LNCaP clone FGC (cell line): ENCODE measurements at regions not wholly inside any gene's neighbourhood (a gene's known extent, or its start where the extent isn't known, plus 50 kb on each side); places are given as distances from the start of the nearest gene placed in this dataset.

ENCODE experiments used
- DNase-seq: peaks from one replicate; pipeline ENCODE4 v3.0.0-alpha.2; 2011; ENCODE audit warnings: low read depth
- H3K4me3 ChIP-seq: 2 replicates; pipeline ENCODE4 v1.5.1; 2011; ENCODE audit warnings: mild to moderate bottlenecking, low read depth, low read length, control low read depth
- TF ChIP-seq, protein P1 (sequence below): IDR thresholded peaks from 2 replicates; pipeline ENCODE4 v1.5.1; 2012; ENCODE audit warnings: mild to moderate bottlenecking; ENCODE audit not compliant: control insufficient read depth, insufficient read depth; ENCODE audit errors: extremely low read depth

DNA sequence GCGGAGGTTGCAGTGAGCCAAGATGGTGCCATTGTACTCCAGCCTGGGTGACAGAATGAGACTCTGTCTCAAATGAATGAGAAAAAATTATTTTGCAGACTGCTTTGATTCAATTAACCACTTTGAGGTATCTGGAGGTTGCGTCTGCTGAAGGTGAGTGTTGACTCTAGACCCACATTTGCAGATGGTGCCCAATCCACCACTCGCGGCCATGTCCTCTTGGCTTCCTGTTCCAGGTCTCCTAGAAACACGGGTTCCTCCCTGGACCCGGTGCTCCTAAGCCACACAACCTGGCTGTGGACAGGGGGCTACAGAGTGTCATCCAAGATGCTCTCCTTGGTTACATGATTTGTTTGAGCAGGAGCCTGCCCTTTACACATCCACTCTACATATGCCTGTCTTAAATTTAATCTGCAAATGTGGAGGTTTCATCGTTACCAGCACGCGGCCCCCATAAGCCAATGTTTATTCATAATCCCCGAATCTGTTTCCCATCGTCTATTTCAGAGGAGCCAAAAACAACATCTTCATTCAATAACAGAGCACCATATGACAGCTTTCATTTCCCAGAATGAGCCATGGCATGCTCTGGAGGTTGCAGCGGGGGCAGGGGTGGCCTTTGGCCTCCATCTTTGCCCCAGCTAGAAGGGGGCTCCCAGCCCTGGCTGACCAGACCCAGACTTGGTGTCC, 377.2 kb downstream of the CTTN start:
- TF ChIP-seq, protein P1, sequence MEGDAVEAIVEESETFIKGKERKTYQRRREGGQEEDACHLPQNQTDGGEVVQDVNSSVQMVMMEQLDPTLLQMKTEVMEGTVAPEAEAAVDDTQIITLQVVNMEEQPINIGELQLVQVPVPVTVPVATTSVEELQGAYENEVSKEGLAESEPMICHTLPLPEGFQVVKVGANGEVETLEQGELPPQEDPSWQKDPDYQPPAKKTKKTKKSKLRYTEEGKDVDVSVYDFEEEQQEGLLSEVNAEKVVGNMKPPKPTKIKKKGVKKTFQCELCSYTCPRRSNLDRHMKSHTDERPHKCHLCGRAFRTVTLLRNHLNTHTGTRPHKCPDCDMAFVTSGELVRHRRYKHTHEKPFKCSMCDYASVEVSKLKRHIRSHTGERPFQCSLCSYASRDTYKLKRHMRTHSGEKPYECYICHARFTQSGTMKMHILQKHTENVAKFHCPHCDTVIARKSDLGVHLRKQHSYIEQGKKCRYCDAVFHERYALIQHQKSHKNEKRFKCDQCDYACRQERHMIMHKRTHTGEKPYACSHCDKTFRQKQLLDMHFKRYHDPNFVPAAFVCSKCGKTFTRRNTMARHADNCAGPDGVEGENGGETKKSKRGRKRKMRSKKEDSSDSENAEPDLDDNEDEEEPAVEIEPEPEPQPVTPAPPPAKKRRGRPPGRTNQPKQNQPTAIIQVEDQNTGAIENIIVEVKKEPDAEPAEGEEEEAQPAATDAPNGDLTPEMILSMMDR, result no peak
- no peak overlapping the region for H3K4me3 ChIP-seq
- no peak for DNase-seq

DNA sequence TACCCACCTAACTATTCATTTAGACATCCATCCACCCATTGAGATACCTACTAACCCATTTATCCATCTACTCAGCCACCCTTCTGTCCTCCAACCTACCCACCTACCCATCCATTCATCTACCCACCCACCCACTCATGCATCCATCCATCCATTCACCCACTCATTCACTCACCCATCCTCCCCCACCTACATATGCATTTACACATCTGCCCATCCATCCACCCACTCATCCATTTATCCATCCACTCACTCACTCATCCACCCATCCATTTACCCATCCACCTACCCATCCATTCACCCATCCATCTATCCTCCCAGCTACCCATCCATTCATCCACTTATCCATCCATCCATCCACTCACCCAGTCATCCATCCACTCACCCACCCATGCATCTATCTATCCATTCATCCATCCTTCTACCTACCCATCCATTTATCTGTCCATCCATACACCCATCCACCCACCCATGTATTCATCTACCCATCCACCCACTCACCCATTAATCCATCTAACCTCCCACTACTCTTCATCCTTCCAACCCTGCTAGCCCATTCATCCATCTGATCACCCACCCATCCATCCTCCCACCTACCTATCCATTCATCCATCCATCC, 378.7 kb downstream of the CTTN start:
- TF ChIP-seq, protein P1, result no peak
- DNase-seq, result no peak
- H3K4me3 ChIP-seq, result no peak overlapping the region

DNA sequence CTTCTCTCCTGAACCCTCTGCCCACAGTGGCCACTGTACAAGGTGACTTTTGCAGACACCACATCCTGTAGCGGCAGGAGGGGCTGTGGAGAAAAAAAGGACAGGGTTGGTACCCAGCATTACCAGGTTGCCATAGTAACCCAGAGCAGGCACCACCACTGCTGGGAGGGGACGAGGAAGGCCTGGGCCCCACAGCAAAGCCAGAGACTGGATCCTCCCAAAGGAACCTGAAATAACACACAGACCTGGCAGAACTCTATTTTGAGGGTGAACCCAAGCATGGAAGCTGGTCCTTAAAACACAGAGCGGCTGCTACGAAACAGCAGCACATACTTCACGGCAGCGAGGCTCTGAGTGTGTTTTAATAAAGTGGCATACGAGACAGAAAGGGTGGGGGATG, 380.6 kb downstream of the CTTN start:
- TF ChIP-seq, protein P1, result no peak
- H3K4me3 ChIP-seq, result no peak overlapping the region
- no peak for DNase-seq

DNA sequence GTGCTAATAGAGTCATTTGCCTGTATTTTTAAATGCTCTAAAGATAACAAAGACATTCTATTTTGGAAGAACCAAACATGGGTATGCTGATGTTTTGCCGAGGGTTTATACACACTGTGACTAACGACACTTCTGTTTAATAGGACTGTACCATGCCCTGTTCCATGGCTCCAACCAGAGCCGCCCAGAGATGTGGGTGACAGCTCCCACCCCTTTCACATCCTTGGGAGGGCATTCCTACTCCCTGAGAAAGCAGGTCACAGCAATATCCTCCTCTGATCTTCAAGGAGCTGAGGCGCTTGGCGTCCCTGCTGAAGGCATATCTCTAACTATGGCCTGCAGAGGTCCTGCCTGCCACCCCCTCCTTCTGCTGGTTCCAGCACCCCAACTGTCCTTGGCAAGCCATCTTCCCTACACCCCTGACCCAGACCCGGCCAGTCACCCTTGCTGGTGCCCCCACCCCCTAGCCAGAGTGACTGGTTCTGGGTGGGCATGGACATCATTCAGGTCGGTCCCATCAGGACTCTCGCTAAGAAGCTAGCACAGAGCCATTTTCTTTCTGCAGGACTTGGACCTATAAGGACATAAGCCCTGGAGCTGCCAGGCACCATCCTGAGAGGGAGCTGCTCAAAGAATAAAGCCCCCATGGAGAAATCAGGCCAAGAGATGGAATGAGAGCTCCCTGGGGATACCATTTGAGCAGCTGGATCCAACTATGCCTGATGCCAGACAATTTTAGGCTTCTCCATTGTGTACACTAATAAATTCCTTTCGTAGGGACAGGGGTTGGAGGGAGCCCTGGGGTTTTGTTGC, 381.3 kb downstream of the CTTN start:
- no peak overlapping the region for H3K4me3 ChIP-seq
- TF ChIP-seq, protein P1, result no peak
- no peak for DNase-seq

DNA sequence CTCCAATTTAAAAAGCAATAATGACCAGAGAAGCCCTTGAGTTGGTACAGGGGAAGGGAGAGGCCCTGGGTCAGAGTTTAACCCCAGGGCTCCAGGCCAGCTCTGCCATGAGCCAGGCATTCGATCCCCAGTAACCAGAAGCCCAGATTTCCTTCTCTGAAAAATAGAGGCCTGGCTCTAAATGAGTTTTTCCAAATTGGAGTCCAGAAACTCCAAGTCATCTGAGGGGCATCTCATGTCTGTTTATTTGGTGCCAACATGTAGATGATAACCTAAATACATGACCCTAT, 381.9 kb downstream of the CTTN start:
- no peak for DNase-seq
- TF ChIP-seq, protein P1, result no peak
- H3K4me3 ChIP-seq, result no peak overlapping the region

DNA sequence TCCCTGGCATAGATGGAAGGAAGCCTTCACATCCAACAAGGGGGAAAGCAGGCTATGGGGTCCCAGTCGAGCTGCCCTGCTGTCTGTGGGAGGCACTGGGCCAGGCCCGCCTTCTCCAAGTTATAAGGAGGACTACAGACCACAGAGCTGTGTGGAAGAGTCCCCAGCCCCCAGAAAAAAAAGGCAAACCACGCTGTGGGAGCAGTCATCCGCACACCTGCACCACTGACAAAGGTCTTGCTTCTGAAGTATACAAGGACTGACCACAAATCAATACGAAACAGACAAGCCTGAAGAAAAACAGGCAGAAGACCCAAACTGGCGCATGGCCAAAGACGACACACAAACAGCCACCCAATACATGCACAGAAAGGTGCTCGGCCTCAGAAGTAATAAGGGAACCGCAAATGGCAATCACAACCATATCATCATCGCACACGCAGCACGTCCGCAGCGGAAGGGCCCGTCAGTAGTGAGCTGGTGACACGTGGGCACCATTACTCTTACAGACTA, 384.1 kb downstream of the CTTN start:
- no peak overlapping the region for H3K4me3 ChIP-seq
- DNase-seq, result no peak
- TF ChIP-seq, protein P1, result no peak

DNA sequence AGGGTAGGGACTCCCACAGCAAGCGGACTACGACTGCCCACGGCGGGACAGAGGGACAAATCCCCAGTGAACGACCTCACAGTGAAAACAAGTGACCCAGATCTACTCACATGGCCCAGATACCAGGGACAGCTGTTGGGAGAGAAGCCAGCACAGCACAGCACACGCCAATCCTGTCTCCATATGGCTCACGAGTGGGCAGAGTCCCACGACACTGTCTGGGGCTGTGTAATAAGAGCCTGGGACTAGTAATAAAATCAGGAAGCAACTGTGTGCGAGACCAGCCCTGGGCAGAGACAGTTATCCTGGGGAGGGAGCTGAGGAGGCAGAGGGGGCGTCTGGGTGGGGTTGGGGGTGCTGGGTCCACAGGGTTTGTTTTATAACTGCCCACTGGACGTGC, 385.0 kb downstream of the CTTN start:
- TF ChIP-seq, protein P1, result no peak
- H3K4me3 ChIP-seq, result no peak overlapping the region
- no peak for DNase-seq
